NCI-H2196 (cell line): ENCODE measurements at regions not wholly inside any gene's neighbourhood (a gene's known extent, or its start where the extent isn't known, plus 50 kb on each side); places are given as distances from the start of the nearest gene placed in this dataset.
"Not testable (repeated sequence)": the region's sequence is repeated elsewhere in the genome, so short reads cannot be mapped to it uniquely, and the experiment has no call there.

Experiments used
- DNase-seq: peaks from one replicate; lab custom pipeline; 2025; ENCODE audit not compliant: unreplicated experiment; lab: John Stamatoyannopoulos, UW

DNA sequence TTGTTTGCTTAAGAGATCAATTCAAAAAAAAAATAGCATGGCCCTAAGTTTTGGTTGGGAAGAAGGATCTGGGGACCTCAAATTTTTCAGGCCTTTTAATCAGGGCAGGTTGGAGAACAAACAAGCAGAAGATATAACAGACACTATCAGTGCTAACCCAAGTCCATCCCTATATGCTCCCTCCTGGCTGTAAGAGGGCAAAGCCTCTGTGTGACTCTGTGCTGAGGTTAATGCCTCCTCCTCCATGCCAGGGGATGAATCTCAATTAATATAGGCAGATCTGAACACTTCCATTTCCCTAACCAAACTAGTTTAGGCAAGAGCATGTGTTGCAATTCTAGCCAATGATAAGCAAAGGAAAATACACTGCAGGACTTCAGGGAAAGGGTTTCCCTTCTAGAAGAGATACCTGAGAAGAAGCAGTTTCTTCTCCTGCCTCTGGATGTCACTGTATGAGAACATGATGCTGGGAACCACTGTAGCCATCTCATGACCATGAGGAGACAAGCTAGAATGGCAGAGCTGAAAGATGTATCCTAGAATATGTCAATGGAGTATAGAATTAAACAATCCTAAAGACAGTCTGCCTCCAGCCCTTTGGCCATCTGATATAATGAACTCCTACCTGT, 76.0 kb downstream of the CHD9NB start:
- DNase-seq: peak; percentile 5

DNA sequence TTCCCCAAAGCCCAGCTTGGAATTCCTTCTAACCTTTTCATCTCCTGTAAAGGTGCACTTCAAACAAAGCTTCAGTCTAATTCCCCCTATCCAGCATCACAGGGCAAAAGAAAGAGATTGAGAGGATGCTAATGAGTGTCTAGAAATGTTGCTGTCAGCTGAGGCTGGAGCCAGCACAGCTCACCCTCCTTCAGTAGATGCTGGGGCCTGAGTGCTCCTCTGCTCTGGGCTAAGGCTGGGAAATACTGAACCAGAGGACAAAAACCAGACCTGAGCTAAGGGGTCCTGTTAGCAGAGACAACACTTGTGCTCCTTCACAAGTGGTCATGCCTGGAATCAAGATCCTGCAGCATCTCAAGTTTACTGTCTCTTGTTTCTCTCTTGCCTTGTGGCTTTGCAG, 85.0 kb downstream of the CHD9NB start:
- no peak for DNase-seq

GRCh38 chr16:52964290-52964689, 88.4 kb downstream of the CHD9NB start:
- no peak for DNase-seq

- no peak for DNase-seq
These were observed 88.8 kb downstream of the CHD9NB start for GRCh38 chr16:52963855-52964242.

- no peak for DNase-seq
These were observed 89.4 kb downstream of the CHD9NB start for GRCh38 chr16:52963212-52963854.

- no peak for DNase-seq
These were observed 93.7 kb downstream of the CHD9NB start for GRCh38 chr16:52958951-52959350.

- no peak for DNase-seq
These were observed 95.5 kb downstream of the CHD9NB start for GRCh38 chr16:52957199-52957598.

DNA sequence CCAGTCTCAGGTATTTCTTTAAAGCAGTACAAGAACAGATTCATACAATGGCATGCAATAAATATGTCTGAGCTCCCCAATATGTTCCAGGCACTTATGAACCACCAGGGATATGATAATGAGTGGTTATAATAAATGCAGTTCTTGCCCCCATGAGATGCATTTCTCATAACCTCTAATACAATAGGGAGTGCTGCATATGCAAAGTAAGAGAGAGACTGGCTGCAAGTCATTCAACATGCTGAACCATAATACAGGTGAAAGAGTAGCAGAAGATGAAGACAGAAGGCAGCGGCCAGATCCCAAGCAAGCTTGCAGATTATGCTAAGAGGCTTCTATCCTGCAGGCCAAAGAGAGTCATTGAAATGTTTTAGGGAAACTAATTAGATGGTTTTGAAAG, 96.7 kb downstream of the CHD9NB start:
- DNase-seq: no peak

DNA sequence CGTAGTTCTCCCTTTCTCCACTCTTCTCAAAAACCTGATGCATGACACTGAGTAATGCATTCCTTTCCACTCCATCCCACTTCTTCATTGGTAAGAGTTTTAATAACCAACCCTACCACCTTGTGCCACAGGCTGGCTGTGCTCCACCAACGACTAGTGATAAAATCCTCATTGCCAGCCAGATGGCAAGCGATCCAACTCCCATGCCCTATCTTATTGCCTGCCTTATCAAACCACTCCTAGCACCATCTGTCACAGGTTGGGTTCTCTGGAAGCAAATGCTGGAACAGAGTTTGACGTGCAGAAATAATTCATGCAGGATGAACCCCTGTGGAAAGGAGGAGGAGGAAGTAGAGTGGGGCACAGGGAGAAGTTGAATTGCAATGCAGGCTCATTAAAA, 99.5 kb downstream of the CHD9NB start:
- no peak for DNase-seq

DNA sequence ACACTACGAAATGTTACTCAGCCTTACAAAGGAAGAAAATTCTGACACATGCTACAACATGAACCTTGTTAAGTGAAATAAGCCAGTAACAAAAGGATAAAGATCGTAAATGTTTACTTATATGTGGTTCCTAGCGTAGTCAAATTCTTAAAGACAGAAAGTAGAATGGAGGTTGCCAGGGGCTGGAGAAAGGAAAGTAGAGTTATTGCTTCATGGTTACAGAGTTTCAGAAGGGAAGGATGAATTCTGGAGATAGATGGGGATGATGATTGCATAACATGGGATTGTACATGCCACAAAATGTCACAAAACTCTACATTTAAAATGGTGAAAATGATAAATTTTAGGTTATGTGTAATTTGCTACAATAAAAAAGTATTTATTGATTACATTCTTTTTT, 103.8 kb downstream of the CHD9NB start:
- no peak for DNase-seq

GRCh38 chr16:52932321-52932720, 120.4 kb downstream of the CHD9NB start:
- DNase-seq: no peak

DNA sequence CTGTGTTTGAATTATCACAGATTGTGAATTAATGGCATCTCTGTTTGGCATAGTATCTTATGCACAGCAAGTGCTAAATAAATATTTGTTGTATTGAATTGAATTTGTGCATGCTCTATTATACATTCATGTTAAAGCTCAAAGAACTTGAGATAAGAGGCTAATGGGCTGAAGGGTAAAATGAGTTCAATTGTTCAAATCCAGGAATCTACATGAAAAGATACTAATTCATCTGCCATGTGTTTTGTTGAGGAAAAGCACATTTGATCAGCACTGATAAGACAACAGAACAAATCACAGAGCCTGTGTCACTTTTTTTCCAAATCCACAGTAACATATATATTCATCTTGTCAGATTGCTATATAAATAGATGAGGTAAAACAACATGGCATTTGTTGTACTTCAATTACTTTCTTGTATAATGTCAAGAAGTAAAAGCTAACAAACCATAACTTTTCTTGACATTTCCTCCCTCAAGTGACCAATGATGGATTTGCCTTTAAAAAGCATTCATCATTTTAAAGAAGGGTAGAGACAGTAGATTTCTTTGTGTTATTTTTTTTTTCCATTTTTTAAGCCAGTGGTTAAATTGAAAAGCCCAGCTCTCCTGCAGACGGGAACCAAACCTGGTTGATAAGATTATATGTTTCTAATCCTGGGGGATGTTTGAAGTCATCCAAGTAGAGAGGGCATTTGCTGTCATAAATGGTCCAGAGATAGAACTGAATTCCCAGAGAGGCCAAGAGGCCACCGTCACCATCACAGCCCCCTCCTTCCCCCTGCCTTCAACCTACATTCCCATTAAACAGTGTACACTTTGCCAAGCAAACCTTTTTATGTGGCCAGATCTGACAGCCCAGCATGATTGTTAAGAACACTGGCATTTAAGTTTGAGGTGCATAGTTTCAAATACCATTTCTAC, 123.0 kb downstream of the CHD9NB start:
- DNase-seq: no peak

DNA sequence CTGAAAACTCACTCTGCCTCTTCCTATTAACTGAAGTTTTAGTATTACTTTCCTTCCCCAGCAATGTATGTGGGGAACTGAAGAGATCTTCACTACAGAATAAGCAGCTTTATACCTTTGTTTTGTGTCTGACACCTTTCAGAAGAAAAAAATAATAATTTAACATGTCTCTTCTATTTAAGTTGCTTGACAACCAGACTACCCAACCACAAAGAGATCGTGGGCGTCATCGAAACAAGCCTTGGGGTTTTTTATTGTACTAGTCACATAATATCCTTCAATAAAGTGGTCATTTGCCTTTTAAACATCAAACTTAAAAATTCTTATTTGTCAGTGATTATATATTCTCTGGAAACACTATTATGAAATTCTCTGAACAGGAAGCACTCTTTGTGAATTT, 123.7 kb downstream of the CHD9NB start:
- DNase-seq: no peak

DNA sequence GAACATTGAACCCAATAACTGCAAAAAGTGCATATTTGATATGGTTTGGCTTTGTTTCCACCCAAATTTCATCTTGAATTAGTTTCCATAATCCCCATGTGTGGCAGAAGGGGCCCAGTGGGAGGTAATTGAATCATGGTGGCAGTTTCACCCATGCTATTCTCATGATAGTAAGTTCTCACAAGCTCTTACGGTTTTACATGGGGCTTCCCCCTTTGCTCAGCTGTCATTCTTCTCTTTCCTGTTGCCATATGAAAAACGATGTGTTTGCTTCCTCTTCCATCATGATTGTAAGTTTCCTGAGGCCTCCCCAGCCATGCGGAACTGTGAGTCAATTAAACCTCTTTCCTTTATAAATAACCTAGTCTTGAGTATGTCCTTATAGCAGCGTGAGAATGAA, 127.6 kb downstream of the CHD9NB start:
- DNase-seq: no peak

GRCh38 chr16:52924162-52924561, 128.5 kb downstream of the CHD9NB start:
- DNase-seq: no peak

GRCh38 chr16:52921104-52921503, 131.6 kb downstream of the CHD9NB start:
- DNase-seq: no peak

DNA sequence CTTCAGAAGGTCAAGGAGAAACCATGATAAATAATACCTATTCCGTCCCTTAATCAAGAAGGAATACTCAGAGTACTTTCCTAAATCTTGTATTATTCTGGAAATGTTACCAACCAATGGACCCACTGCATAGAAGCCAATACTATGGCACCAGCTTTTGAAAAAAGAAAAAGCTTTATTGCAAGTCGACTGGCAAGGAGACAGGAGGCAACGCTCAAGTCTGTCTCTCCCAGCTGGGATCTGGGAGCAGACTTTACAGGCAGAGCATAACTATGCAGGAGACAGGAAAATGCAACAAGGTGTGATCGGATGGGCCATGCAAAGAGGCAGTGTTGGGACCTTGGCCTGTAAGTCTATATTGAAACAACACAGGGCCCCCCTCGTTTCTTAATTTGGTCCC, 132.4 kb downstream of the CHD9NB start:
- DNase-seq: no peak

- DNase-seq: no peak
These were observed 138.3 kb downstream of the CHD9NB start for GRCh38 chr16:52914428-52914827.

DNA sequence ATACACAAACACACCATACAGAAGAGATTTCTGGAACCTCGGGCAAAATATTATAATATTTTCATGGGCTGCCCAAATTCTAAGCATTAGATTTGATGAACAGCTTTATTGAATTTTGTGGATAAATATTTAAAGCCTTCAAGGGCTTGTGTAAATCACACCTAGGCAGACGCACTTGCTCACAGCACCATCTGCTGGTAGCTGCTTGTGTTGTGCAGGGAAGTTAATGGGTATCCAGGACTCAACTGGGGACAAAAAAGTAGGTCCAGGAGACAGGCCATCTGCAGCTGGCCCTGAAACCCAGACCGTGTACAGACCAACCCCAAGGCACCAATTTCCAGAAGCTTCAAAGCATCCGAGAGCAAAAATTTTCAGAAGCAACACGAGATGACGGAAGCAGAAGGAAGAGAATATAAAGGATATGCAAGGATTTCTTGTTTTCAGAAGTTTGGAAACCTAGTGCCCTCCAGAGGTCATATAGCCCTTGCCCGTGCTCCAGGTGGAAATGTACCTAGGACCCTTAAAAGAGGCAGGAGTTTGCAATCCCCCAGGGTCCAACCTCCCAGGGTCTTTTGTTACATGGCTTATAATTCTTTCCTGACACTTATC, 140.0 kb downstream of the CHD9NB start:
- DNase-seq: peak; percentile 60

DNA sequence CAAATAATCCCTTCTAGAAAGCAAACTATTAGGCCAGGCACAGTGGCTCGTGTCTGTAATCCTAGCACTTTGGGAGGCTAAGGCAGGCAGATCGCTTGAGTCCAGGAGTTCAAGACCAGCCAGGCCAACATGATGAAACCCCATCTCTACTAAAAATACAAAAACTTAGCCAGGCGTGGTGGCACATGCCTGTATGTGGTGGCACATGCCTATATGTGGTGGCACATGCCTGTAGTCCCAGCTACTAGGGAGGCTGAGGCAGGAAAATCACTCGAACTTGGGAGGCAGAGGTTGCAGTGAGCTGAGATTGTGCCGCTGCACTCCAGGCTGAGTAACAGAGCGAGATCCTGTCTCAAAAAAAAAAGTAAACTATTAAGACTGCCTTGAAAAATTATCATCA, 144.6 kb downstream of the CHD9NB start:
- not testable (repeated sequence) for DNase-seq

- DNase-seq: no peak
These were observed 146.4 kb downstream of the CHD9NB start for GRCh38 chr16:52906281-52906680.
